GM12878 (cell line): ENCODE measurements at regions not wholly inside any gene's neighbourhood (a gene's known extent, or its start where the extent isn't known, plus 50 kb on each side); places are given as distances from the start of the nearest gene placed in this dataset.
A peak's percentile ranks its signal among the peaks of the same experiment; 100 is the strongest.

Experiments used
- ATAC-seq: fragments of 200-7000 bp; cut with Tn5 transposase; 3 replicates; pipeline ENCODE4 v1.9.1; 2020; ENCODE audit warnings: mild to moderate bottlenecking, moderate library complexity
- BruUV-seq: library from RNA; stranded (reverse); fragments of 400-500 nt; replicated peaks from 2 replicates; lab custom pipeline; 2021; lab: Mats Ljungman, UMichigan
- CTCF ChIA-PET: fragments of 300-600 bp; sonication (Branson Sonifier 250); formaldehyde crosslinking; extraction: SDS; loops from one replicate; lab custom pipeline; 2021; ENCODE audit warnings: inconsistent platforms; lab: Yijun Ruan, JAX
- POLR2A ChIA-PET: fragments of 350-600 bp; formaldehyde crosslinking; extraction: SDS; loops from one replicate; lab custom pipeline; 2021; ENCODE audit warnings: inconsistent platforms; lab: Charles Lee
- RAD21 ChIA-PET: fragments of 300-600 bp; sonication (Branson Sonifier 250); formaldehyde crosslinking; loops from one replicate; lab custom pipeline; 2023; ENCODE audit warnings: antibody characterized with exemption; ENCODE audit not compliant: unreplicated experiment; lab: Charles Lee
- SMC1A ChIA-PET: fragments of 300-600 bp; sonication (Branson Sonifier 250); formaldehyde crosslinking; loops from one replicate; lab custom pipeline; 2023; ENCODE audit not compliant: unreplicated experiment, uncharacterized antibody; lab: Charles Lee
- DNase-seq: peaks from one replicate; pipeline ENCODE4 v3.0.0-alpha.2; 2011; ENCODE audit warnings: low read depth, low spot score
- FAIRE-seq: peaks from 3 replicates; lab custom pipeline; 2011; peaks lifted over from hg19 to GRCh38; lab: Jason Lieb, UNC
- H2AFZ ChIP-seq: 2 replicates; pipeline ENCODE4 v1.6.0; 2011; ENCODE audit warnings: low read depth, low read length, control low read depth; ENCODE audit not compliant: control insufficient read depth
- H3K27ac ChIP-seq: 2 replicates; pipeline ENCODE4 v1.5.1; 2011; ENCODE audit warnings: control low read depth; ENCODE audit not compliant: control insufficient read depth, insufficient read depth
- H3K27me3 ChIP-seq, 2 experiments: replicated peaks in 1 of 2; 2 replicates each; pipeline versions ENCODE4 v1.6.0 to v1.6.1; 2011; ENCODE audit warnings: low read length in 1 of 2; ENCODE audit not compliant: control insufficient read depth in 2 of 2, insufficient read depth in 2 of 2
- H3K36me3 ChIP-seq, 2 experiments: 2 replicates each; pipeline ENCODE4 v1.5.1; 2011; ENCODE audit warnings: low read length in 1 of 2; ENCODE audit not compliant: control insufficient read depth in 2 of 2, insufficient read depth in 2 of 2
- H3K4me1 ChIP-seq: 2 replicates; pipeline ENCODE4 v1.6.1; 2011; ENCODE audit warnings: mild to moderate bottlenecking, low read length, moderate library complexity, mixed read lengths; ENCODE audit not compliant: control insufficient read depth, insufficient read depth
- H3K4me2 ChIP-seq: 2 replicates; pipeline ENCODE4 v1.6.0; 2011; ENCODE audit warnings: control low read depth; ENCODE audit not compliant: control insufficient read depth, insufficient read depth
- H3K4me3 ChIP-seq: fragments of 200-600 bp; sonication (generic); 2 replicates; pipeline ENCODE4 v1.5.1; 2016
- H3K79me2 ChIP-seq: 2 replicates; pipeline ENCODE4 v1.6.0; 2011; ENCODE audit warnings: low read length; ENCODE audit not compliant: control insufficient read depth, insufficient read depth
- H3K9ac ChIP-seq: 2 replicates; pipeline ENCODE4 v1.8.0; 2011; ENCODE audit warnings: low read length, control low read depth, mixed read lengths; ENCODE audit not compliant: control insufficient read depth, insufficient read depth
- H3K9me3 ChIP-seq: replicated peaks from 3 replicates; pipeline ENCODE4 v1.5.1; 2011; ENCODE audit warnings: mild to moderate bottlenecking, low read length; ENCODE audit not compliant: control insufficient read depth, insufficient read depth
- H4K20me1 ChIP-seq: 2 replicates; pipeline ENCODE4 v1.6.0; 2011; ENCODE audit not compliant: control insufficient read depth, insufficient read depth
- HDAC2 ChIP-seq: fragments of 200-600 bp; sonication (generic); IDR thresholded peaks from 2 replicates; pipeline ENCODE4 v1.6.1; 2017
- MEF2A ChIP-seq: IDR thresholded peaks from 2 replicates; pipeline ENCODE4 v1.6.1; 2011; ENCODE audit warnings: low read depth, mild to moderate bottlenecking, low read length, moderate library complexity; ENCODE audit not compliant: insufficient read depth
- NR2F1 ChIP-seq: fragments of 450-650 bp; conservative IDR thresholded peaks from 2 replicates; pipeline ENCODE4 v1.6.1; 2017; ENCODE audit warnings: mild to moderate bottlenecking
- PRDM15 ChIP-seq: fragments of 450-650 bp; formaldehyde crosslinking; IDR thresholded peaks from 2 replicates; pipeline ENCODE4 v1.4.0; 2020; ENCODE audit warnings: mild to moderate bottlenecking, moderate library complexity
- SRF ChIP-seq, 2 experiments: IDR thresholded peaks; 2 replicates each; pipeline ENCODE4 v1.6.1; 2011; ENCODE audit warnings: low read depth in 2 of 2, low read length in 2 of 2, mild to moderate bottlenecking in 1 of 2, moderate library complexity in 1 of 2
- ZNF384 ChIP-seq: IDR thresholded peaks from 2 replicates; pipeline ENCODE4 v1.6.1; 2012; ENCODE audit warnings: low read depth, mild to moderate bottlenecking, low read length, improper control_type of control experiment, borderline replicate concordance
- ZNF592 ChIP-seq: fragments of 450-650 bp; IDR thresholded peaks from 2 replicates; pipeline ENCODE4 v1.6.1; 2017; ENCODE audit warnings: mild to moderate bottlenecking, moderate library complexity
- ZNF687 ChIP-seq: fragments of 450-650 bp; IDR thresholded peaks from 2 replicates; pipeline ENCODE4 v1.6.1; 2017; ENCODE audit warnings: mild to moderate bottlenecking, moderate library complexity
- WGBS: methylation state at CpG from one replicate; pipeline ENCODE4 v1.1.6; 2016; ENCODE audit warnings: low lambda C conversion rate; ENCODE audit not compliant: insufficient replicate concordance, insufficient coverage; ENCODE audit errors: missing lambda C conversion rate; 5-methylcytosine and 5-hydroxymethylcytosine counted together
- in situ Hi-C: fragments of 300-500 bp; cut with MboI; formaldehyde crosslinking; loops from 9 replicates; pipeline ENCODE4 v1.14.3; 2018; ENCODE audit warnings: mixed read lengths
- intact Hi-C: fragments of 100-400 bp; cut with micrococcal nuclease; formaldehyde crosslinking; loops from one replicate; pipeline ENCODE4 v1.14.2; 2022; ENCODE audit not compliant: unreplicated experiment

- TF ChIP-seq PRDM15 (CRISPR knock-in tag) (no peak), HDAC2 (no peak), NR2F1 (peak; percentile 27), MEF2A (0 out of 2 replicates have a peak, but pooled peaks have one; percentile 5), ZNF384 (peak; percentile 9; the same call in 1 of the 2 replicates)
Observed at GRCh38 chr14:97382616-97383226, 585.5 kb downstream of the VRK1 start (continued).

GRCh38 chr14:97385727-97386126 lies 588.5 kb downstream of the VRK1 start:
- Histone ChIP-seq H3K27ac (no peak overlapping the region), H3K27me3 (no peaks in the 10 kb centered on the region), H3K36me3 (no peaks in the 10 kb centered on the region), H3K9me3 (no peaks in the 10 kb centered on the region; the same call in 2 of the 3 replicates), H3K79me2 (no peaks in the 10 kb centered on the region), H3K4me3 (no peak overlapping the region), H3K4me1 (peaks cover 25% of the 10 kb centered on the region), H3K4me2 (no peak overlapping the region), H2AFZ (no peak overlapping the region), H4K20me1 (no peaks in the 10 kb centered on the region), H3K9ac (no peak overlapping the region)
- ChIA-PET RAD21 (interaction anchor here (0.6 to 14.3 kb wide), 11 partner anchors 8 to 203 kb away, joined by 3 to 214 read pairs (median 4); no protein-coding TSS in a partner anchor), SMC1A (interaction anchor here (0.7 to 12.1 kb wide), 10 partner anchors 9 to 84 kb away, joined by 3 to 115 read pairs (median 13); no protein-coding TSS in a partner anchor), POLR2A (interaction anchor here (0.7 to 1.8 kb wide), 4 partner anchors 8 to 29 kb away, joined by 3 to 7 read pairs (median 4); no protein-coding TSS in a partner anchor), CTCF (interaction anchor here (0.7 to 1.1 kb wide), 2 partner anchors 29 to 139 kb away, joined by 3 read pairs; no protein-coding TSS in a partner anchor)
- DNase-seq (no peak), ATAC-seq (no peak), FAIRE-seq (no peak)
- no TSS peak for BruUV-seq
- peak; percentile 92 for TF ChIP-seq ZNF592
- TF ChIP-seq ZNF687: peak; percentile 72
- no peak for TF ChIP-seq SRF (IDR thresholded peaks at IDR 0.05; ENCODE audit: low read depth in 2 of 2, low read length in 2 of 2)
- intact Hi-C loops: loop anchor here (10.0 kb wide), 2 partner anchors 159 to 211 kb away; no protein-coding TSS in a partner anchor
- 15% methylated on average over 3 of the region's 3 CpGs for WGBS
- in situ Hi-C loops: no loop called here
